ENCODE measurements at regions not wholly inside any gene's neighbourhood (a gene's known extent, or its start where the extent isn't known, plus 50 kb on each side); places are given as distances from the start of the nearest gene placed in this dataset.

DNA sequence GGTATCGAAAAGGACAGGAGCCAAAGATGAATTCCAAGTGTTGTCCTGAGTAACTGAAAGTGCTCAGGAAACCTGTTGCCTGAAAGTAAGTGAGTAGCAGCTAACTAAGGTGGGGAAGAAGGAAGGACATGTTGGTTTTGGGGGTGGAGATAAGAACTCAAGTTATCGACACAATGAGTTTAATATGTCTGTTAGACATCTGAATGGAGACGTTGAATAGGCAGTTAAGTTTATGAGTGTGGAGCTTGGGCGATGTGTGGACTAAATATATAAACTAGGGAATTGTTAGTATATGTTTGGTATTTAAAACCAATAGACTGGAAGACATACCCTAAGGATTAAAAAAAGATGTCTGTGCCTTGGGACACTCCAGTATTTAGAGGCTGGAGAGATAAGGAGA, 82.7 kb upstream of the ASIC2 start:
- TF ChIP-seq, protein P1, sequence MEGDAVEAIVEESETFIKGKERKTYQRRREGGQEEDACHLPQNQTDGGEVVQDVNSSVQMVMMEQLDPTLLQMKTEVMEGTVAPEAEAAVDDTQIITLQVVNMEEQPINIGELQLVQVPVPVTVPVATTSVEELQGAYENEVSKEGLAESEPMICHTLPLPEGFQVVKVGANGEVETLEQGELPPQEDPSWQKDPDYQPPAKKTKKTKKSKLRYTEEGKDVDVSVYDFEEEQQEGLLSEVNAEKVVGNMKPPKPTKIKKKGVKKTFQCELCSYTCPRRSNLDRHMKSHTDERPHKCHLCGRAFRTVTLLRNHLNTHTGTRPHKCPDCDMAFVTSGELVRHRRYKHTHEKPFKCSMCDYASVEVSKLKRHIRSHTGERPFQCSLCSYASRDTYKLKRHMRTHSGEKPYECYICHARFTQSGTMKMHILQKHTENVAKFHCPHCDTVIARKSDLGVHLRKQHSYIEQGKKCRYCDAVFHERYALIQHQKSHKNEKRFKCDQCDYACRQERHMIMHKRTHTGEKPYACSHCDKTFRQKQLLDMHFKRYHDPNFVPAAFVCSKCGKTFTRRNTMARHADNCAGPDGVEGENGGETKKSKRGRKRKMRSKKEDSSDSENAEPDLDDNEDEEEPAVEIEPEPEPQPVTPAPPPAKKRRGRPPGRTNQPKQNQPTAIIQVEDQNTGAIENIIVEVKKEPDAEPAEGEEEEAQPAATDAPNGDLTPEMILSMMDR (IDR thresholded peaks at IDR 0.05; ENCODE audit: partially characterized antibody, unreplicated experiment), result no peak

GRCh38 chr17:33377837-33378595, 84.9 kb upstream of the ASIC2 start:
- no peak overlapping the region for H3K4me3 Mint-ChIP-seq (ENCODE audit: unreplicated experiment)
- TF ChIP-seq, protein P1 (IDR thresholded peaks at IDR 0.05; ENCODE audit: partially characterized antibody, unreplicated experiment), result no peak
- H3K27me3 Mint-ChIP-seq (ENCODE audit: unreplicated experiment), result no peaks in the 10 kb centered on the region
- no peaks in the 10 kb centered on the region for H3K4me1 Mint-ChIP-seq (ENCODE audit: low read depth, unreplicated experiment)
- no peak overlapping the region for H3K27ac Mint-ChIP-seq (ENCODE audit: unreplicated experiment)
- no peaks in the 10 kb centered on the region for H3K36me3 Mint-ChIP-seq (ENCODE audit: unreplicated experiment)
- no peaks in the 10 kb centered on the region for H3K9me3 Mint-ChIP-seq (ENCODE audit: unreplicated experiment)
- DNase-seq, result no peak

More for the DNA sequence above, 82.7 kb upstream of the ASIC2 start:
- no peak overlapping the region for H3K4me3 Mint-ChIP-seq (ENCODE audit: unreplicated experiment)
- no peaks in the 10 kb centered on the region for H3K27me3 Mint-ChIP-seq (ENCODE audit: unreplicated experiment)
- peaks cover 2% of the 10 kb centered on the region for H3K9me3 Mint-ChIP-seq (ENCODE audit: unreplicated experiment)
- H3K27ac Mint-ChIP-seq (ENCODE audit: unreplicated experiment), result no peak overlapping the region
- H3K4me1 Mint-ChIP-seq (ENCODE audit: low read depth, unreplicated experiment), result no peaks in the 10 kb centered on the region
- no peaks in the 10 kb centered on the region for H3K36me3 Mint-ChIP-seq (ENCODE audit: unreplicated experiment)
- no peak for DNase-seq

- Mint-ChIP-seq H3K4me3 (ENCODE audit: unreplicated experiment) (no peak overlapping the region), H3K27me3 (ENCODE audit: unreplicated experiment) (no peaks in the 10 kb centered on the region), H3K36me3 (ENCODE audit: unreplicated experiment) (no peaks in the 10 kb centered on the region), H3K27ac (ENCODE audit: unreplicated experiment) (no peak overlapping the region), H3K9me3 (ENCODE audit: unreplicated experiment) (no peaks in the 10 kb centered on the region), H3K4me1 (ENCODE audit: low read depth, unreplicated experiment) (no peaks in the 10 kb centered on the region)
- no peak for DNase-seq
- TF ChIP-seq, protein P1 (IDR thresholded peaks at IDR 0.05; ENCODE audit: partially characterized antibody, unreplicated experiment), result no peak
Observed at GRCh38 chr17:33381201-33381600, 88.1 kb upstream of the ASIC2 start.

- Mint-ChIP-seq H3K4me1 (ENCODE audit: low read depth, unreplicated experiment) (no peaks in the 10 kb centered on the region), H3K27me3 (ENCODE audit: unreplicated experiment) (no peaks in the 10 kb centered on the region), H3K27ac (ENCODE audit: unreplicated experiment) (no peak overlapping the region), H3K4me3 (ENCODE audit: unreplicated experiment) (no peak overlapping the region), H3K36me3 (ENCODE audit: unreplicated experiment) (no peaks in the 10 kb centered on the region), H3K9me3 (ENCODE audit: unreplicated experiment) (no peaks in the 10 kb centered on the region)
- DNase-seq, result no peak
- TF ChIP-seq, protein P1 (IDR thresholded peaks at IDR 0.05; ENCODE audit: partially characterized antibody, unreplicated experiment), result no peak
Observed at GRCh38 chr17:33383488-33384023, 90.5 kb upstream of the ASIC2 start.

GRCh38 chr17:33385133-33385532, 92.0 kb upstream of the ASIC2 start:
- TF ChIP-seq, protein P1 (IDR thresholded peaks at IDR 0.05; ENCODE audit: partially characterized antibody, unreplicated experiment), result no peak
- no peak for DNase-seq
- Mint-ChIP-seq H3K27me3 (ENCODE audit: unreplicated experiment) (no peaks in the 10 kb centered on the region), H3K27ac (ENCODE audit: unreplicated experiment) (no peak overlapping the region), H3K9me3 (ENCODE audit: unreplicated experiment) (no peaks in the 10 kb centered on the region), H3K4me1 (ENCODE audit: low read depth, unreplicated experiment) (no peaks in the 10 kb centered on the region), H3K4me3 (ENCODE audit: unreplicated experiment) (no peak overlapping the region), H3K36me3 (ENCODE audit: unreplicated experiment) (no peaks in the 10 kb centered on the region)

Measured in glutamatergic neuron (in vitro differentiated cells).